Esophagus mucosa (tissue), 1 donor: ENCODE measurements at regions not wholly inside any gene's neighbourhood (a gene's known extent, or its start where the extent isn't known, plus 50 kb on each side); places are given as distances from the start of the nearest gene placed in this dataset.

Experiments used
- ATAC-seq: fragments of 200-7000 bp; cut with Tn5 transposase; one replicate; pipeline ENCODE4 v1.9.1; 2020
- donor health status: DM: yes; HTN: yes; CAD: no.

- ATAC-seq: no peak
Observed at GRCh38 chr18:66833646-66834045, 229.8 kb upstream of the CDH19 start.

GRCh38 chr18:66826211-66826610 lies 222.3 kb upstream of the CDH19 start:
- no peak for ATAC-seq

GRCh38 chr18:66825347-66825746 lies 221.5 kb upstream of the CDH19 start:
- ATAC-seq: no peak

GRCh38 chr18:66819235-66819634 lies 215.3 kb upstream of the CDH19 start:
- no peak for ATAC-seq

- no peak for ATAC-seq
Observed at GRCh38 chr18:66813138-66813537, 209.2 kb upstream of the CDH19 start.

- ATAC-seq: no peak
Observed at GRCh38 chr18:66795051-66795450, 191.2 kb upstream of the CDH19 start.

GRCh38 chr18:66792466-66792865 lies 188.6 kb upstream of the CDH19 start:
- ATAC-seq: no peak

GRCh38 chr18:66780609-66781008 lies 176.7 kb upstream of the CDH19 start:
- no peak for ATAC-seq

GRCh38 chr18:66778048-66778447 lies 174.2 kb upstream of the CDH19 start:
- ATAC-seq: no peak

GRCh38 chr18:66769375-66769774 lies 165.5 kb upstream of the CDH19 start:
- ATAC-seq: no peak

- no peak for ATAC-seq
Observed at GRCh38 chr18:66764230-66764629, 160.3 kb upstream of the CDH19 start.

- no peak for ATAC-seq
Observed at GRCh38 chr18:66761166-66761565, 157.3 kb upstream of the CDH19 start.

GRCh38 chr18:66760559-66760958 lies 156.7 kb upstream of the CDH19 start:
- ATAC-seq: no peak

GRCh38 chr18:66759050-66759828 lies 155.3 kb upstream of the CDH19 start:
- no peak for ATAC-seq

- no peak for ATAC-seq
Observed at GRCh38 chr18:66757946-66758345, 154.1 kb upstream of the CDH19 start.

- no peak for ATAC-seq
Observed at GRCh38 chr18:66754335-66754734, 150.4 kb upstream of the CDH19 start.

GRCh38 chr18:66752733-66753132 lies 148.8 kb upstream of the CDH19 start:
- ATAC-seq: no peak

GRCh38 chr18:66749481-66750035 lies 145.7 kb upstream of the CDH19 start:
- ATAC-seq: no peak

GRCh38 chr18:66749030-66749429 lies 145.1 kb upstream of the CDH19 start:
- no peak for ATAC-seq

- no peak for ATAC-seq
Observed at GRCh38 chr18:66742832-66743231, 138.9 kb upstream of the CDH19 start.

- no peak for ATAC-seq
Observed at GRCh38 chr18:66735933-66736332, 132.0 kb upstream of the CDH19 start.

GRCh38 chr18:66734451-66734850 lies 130.6 kb upstream of the CDH19 start:
- ATAC-seq: no peak

GRCh38 chr18:66731890-66732289 lies 128.0 kb upstream of the CDH19 start:
- ATAC-seq: no peak

GRCh38 chr18:66729442-66730239 lies 125.8 kb upstream of the CDH19 start:
- ATAC-seq: no peak
